IMR-90 (cell line): ENCODE measurements at regions not wholly inside any gene's neighbourhood (a gene's known extent, or its start where the extent isn't known, plus 50 kb on each side); places are given as distances from the start of the nearest gene placed in this dataset.

Experiments used
- ATAC-seq: fragments of 200-7000 bp; cut with Tn5 transposase; 2 replicates; pipeline ENCODE4 v1.9.1; 2020; ENCODE audit warnings: low read depth, mild to moderate bottlenecking, moderate library complexity
- BruUV-seq: library from RNA; stranded (reverse); fragments of 400-500 nt; replicated peaks from 2 replicates; lab custom pipeline; 2021; lab: Mats Ljungman, UMichigan
- CTCF ChIA-PET: fragments of 300-600 bp; formaldehyde crosslinking; extraction: SDS; loops from one replicate; lab custom pipeline; 2021; ENCODE audit warnings: antibody characterized with exemption; lab: Yijun Ruan, JAX
- POLR2A ChIA-PET: fragments of 300-600 bp; sonication (Branson Sonifier 250); formaldehyde crosslinking; loops from one replicate; lab custom pipeline; 2022; ENCODE audit warnings: antibody characterized with exemption; ENCODE audit not compliant: unreplicated experiment; lab: Charles Lee
- DNase-seq: peaks from one replicate; pipeline ENCODE4 v3.0.0; 2013
- H2AFZ ChIP-seq: replicated peaks from 2 replicates; pipeline ENCODE3; 2013; ENCODE audit warnings: low read length, mild to moderate bottlenecking; ENCODE audit not compliant: poor library complexity
- H2AK5ac ChIP-seq: 2 replicates; pipeline ENCODE4 v1.6.1; 2013; ENCODE audit warnings: low read depth, low read length, inconsistent platforms
- H2AK9ac ChIP-seq: replicated peaks from 2 replicates; pipeline ENCODE3; 2013; ENCODE audit warnings: mild to moderate bottlenecking, low read depth, low read length, moderate library complexity; ENCODE audit not compliant: poor library complexity
- H2BK120ac ChIP-seq: 2 replicates; pipeline ENCODE4 v1.6.1; 2013; ENCODE audit warnings: low read depth, low read length, inconsistent platforms
- H2BK15ac ChIP-seq: 3 replicates; pipeline ENCODE4 v1.6.1; 2013; ENCODE audit warnings: low read depth, low read length, inconsistent platforms
- H2BK20ac ChIP-seq: 2 replicates; pipeline ENCODE4 v1.6.1; 2013; ENCODE audit warnings: low read depth, mild to moderate bottlenecking, inconsistent platforms, low read length, moderate library complexity
- H2BK5ac ChIP-seq: 2 replicates; pipeline ENCODE4 v1.6.1; 2013; ENCODE audit warnings: mild to moderate bottlenecking, low read depth, low read length, inconsistent platforms; ENCODE audit not compliant: poor library complexity, severe bottlenecking
- H3K14ac ChIP-seq: replicated peaks from 2 replicates; pipeline ENCODE4 v1.6.1; 2013; ENCODE audit warnings: low read depth, low read length, inconsistent platforms
- H3K18ac ChIP-seq: 2 replicates; pipeline ENCODE4 v1.6.1; 2013; ENCODE audit warnings: low read depth, low read length, control low read depth
- H3K23ac ChIP-seq: 2 replicates; pipeline ENCODE4 v1.6.1; 2013; ENCODE audit warnings: low read depth, low read length, inconsistent platforms
- H3K27ac ChIP-seq: 2 replicates; pipeline ENCODE4 v1.5.1; 2013; ENCODE audit warnings: mild to moderate bottlenecking, control low read depth, low read length; ENCODE audit not compliant: insufficient read depth
- H3K27me3 ChIP-seq: 2 replicates; pipeline ENCODE4 v1.6.1; 2013; ENCODE audit warnings: low read length; ENCODE audit not compliant: control insufficient read depth, insufficient read depth
- H3K36me3 ChIP-seq: 2 replicates; pipeline ENCODE4 v1.6.1; 2013; ENCODE audit warnings: low read length, mixed read lengths; ENCODE audit not compliant: control insufficient read depth, insufficient read depth
- H3K4ac ChIP-seq: 2 replicates; pipeline ENCODE4 v1.6.1; 2013; ENCODE audit warnings: low read depth, low read length, inconsistent platforms
- H3K4me1 ChIP-seq: 2 replicates; pipeline ENCODE4 v1.6.1; 2013; ENCODE audit warnings: low read length, mixed read lengths; ENCODE audit not compliant: control insufficient read depth, insufficient read depth
- H3K4me2 ChIP-seq: 2 replicates; pipeline ENCODE4 v1.6.1; 2013; ENCODE audit warnings: low read depth, mild to moderate bottlenecking, control low read depth, low read length, moderate library complexity
- H3K4me3 ChIP-seq: 2 replicates; pipeline ENCODE4 v1.5.1; 2013; ENCODE audit warnings: low read depth, mild to moderate bottlenecking, control low read depth, low read length, moderate library complexity; ENCODE audit not compliant: insufficient read depth
- H3K56ac ChIP-seq: 2 replicates; pipeline ENCODE4 v1.6.1; 2013; ENCODE audit warnings: low read length, inconsistent platforms; ENCODE audit not compliant: insufficient read depth; ENCODE audit errors: extremely low read depth
- H3K79me1 ChIP-seq, 2 experiments: 2 replicates each; pipeline ENCODE4 v1.6.1; 2013; ENCODE audit warnings: low read length in 2 of 2, inconsistent platforms in 1 of 2, low read depth in 1 of 2
- H3K9ac ChIP-seq: 2 replicates; pipeline ENCODE4 v1.6.1; 2013; ENCODE audit warnings: low read depth, low read length, control low read depth
- H3K9me1 ChIP-seq: 2 replicates; pipeline ENCODE4 v1.6.1; 2013; ENCODE audit warnings: low read length, inconsistent platforms; ENCODE audit not compliant: insufficient read depth
- H3K9me3 ChIP-seq: 2 replicates; pipeline ENCODE4 v1.6.1; 2013; ENCODE audit warnings: low read length; ENCODE audit not compliant: control insufficient read depth, insufficient read depth
- H4K20me1 ChIP-seq: 2 replicates; pipeline ENCODE4 v1.6.1; 2013; ENCODE audit warnings: low read length, inconsistent platforms; ENCODE audit not compliant: insufficient read depth
- H4K5ac ChIP-seq: 2 replicates; pipeline ENCODE4 v1.6.1; 2013; ENCODE audit warnings: mild to moderate bottlenecking, low read depth, low read length, control low read depth
- H4K8ac ChIP-seq, 2 experiments: 2 replicates each; pipeline ENCODE4 v1.6.1; 2013; ENCODE audit warnings: low read depth in 2 of 2, low read length in 2 of 2, control low read depth in 1 of 2, inconsistent platforms in 1 of 2
- H4K91ac ChIP-seq: 2 replicates; pipeline ENCODE4 v1.6.1; 2013; ENCODE audit warnings: low read depth, low read length, inconsistent platforms; ENCODE audit not compliant: insufficient read depth
- BHLHE40 ChIP-seq: fragments of 150-350 bp; IDR thresholded peaks from 2 replicates; pipeline ENCODE4 v1.6.1; 2016; ENCODE audit warnings: mild to moderate bottlenecking, low read depth, low read length
- CEBPB ChIP-seq: IDR thresholded peaks from 2 replicates; pipeline ENCODE4 v1.6.1; 2012; ENCODE audit warnings: low read depth, low read length, improper control_type of control experiment
- CTCF ChIP-seq: conservative IDR thresholded peaks from 2 replicates; pipeline ENCODE4 v1.5.1; 2012; ENCODE audit warnings: mild to moderate bottlenecking, low read depth, low read length, improper control_type of control experiment
- FOS ChIP-seq: fragments of 150-350 bp; IDR thresholded peaks from 2 replicates; pipeline ENCODE4 v1.6.1; 2016; ENCODE audit warnings: low read depth, low read length
- MAFK ChIP-seq: IDR thresholded peaks from 2 replicates; pipeline ENCODE4 v1.6.1; 2012; ENCODE audit warnings: low read depth, low read length, improper control_type of control experiment
- MXI1 ChIP-seq: IDR thresholded peaks from 2 replicates; pipeline ENCODE4 v1.6.1; 2012; ENCODE audit warnings: low read depth, mild to moderate bottlenecking, low read length, moderate library complexity, borderline replicate concordance
- NFE2L2 ChIP-seq: fragments of 150-350 bp; IDR thresholded peaks from 2 replicates; pipeline ENCODE4 v1.6.1; 2016; ENCODE audit warnings: low read depth, mild to moderate bottlenecking, low read length
- POLR2A ChIP-seq: IDR thresholded peaks from 2 replicates; pipeline ENCODE4 v1.6.1; 2012; ENCODE audit warnings: mild to moderate bottlenecking, low read depth, low read length
- RAD21 ChIP-seq: IDR thresholded peaks from 2 replicates; pipeline ENCODE4 v1.6.1; 2012; ENCODE audit warnings: low read length, improper control_type of control experiment
- RCOR1 ChIP-seq: IDR thresholded peaks from 2 replicates; pipeline ENCODE4 v1.6.1; 2012; ENCODE audit warnings: mild to moderate bottlenecking, low read length, improper control_type of control experiment; ENCODE audit not compliant: insufficient replicate concordance
- RFX5 ChIP-seq: IDR thresholded peaks from 2 replicates; pipeline ENCODE4 v1.8.0; 2012; ENCODE audit warnings: low read depth, mild to moderate bottlenecking, low read length, moderate library complexity
- SMC3 ChIP-seq: fragments of 150-350 bp; IDR thresholded peaks from 2 replicates; pipeline ENCODE4 v1.6.1; 2016; ENCODE audit warnings: low read depth, mild to moderate bottlenecking, antibody characterized with exemption, low read length, moderate library complexity
- USF2 ChIP-seq: fragments of 150-350 bp; IDR thresholded peaks from 2 replicates; pipeline ENCODE4 v1.6.1; 2017; ENCODE audit warnings: mild to moderate bottlenecking, antibody characterized with exemption, low read length, low read depth
- WGBS, 2 experiments: methylation state at CpG; one replicate each; pipeline versions ENCODE4 v1.1.5 to v1.1.7; 2013; ENCODE audit warnings: missing lambda C conversion rate in 2 of 2; ENCODE audit not compliant: insufficient read length in 1 of 2; ENCODE audit errors: extremely low coverage in 2 of 2; 5-methylcytosine and 5-hydroxymethylcytosine counted together
- dilution Hi-C: fragments of 300-500 bp; cut with HindIII; formaldehyde crosslinking; loops from one replicate; pipeline ENCODE4 v1.14.3; 2018; ENCODE audit warnings: low sequenced_read_pairs; ENCODE audit not compliant: unreplicated experiment
- in situ Hi-C: fragments of 300-500 bp; cut with MboI; formaldehyde crosslinking; loops from 3 replicates; pipeline ENCODE4 v1.14.3; 2019; ENCODE audit warnings: low sequenced_read_pairs, inconsistent platforms, mixed read lengths
- intact Hi-C: fragments of 100-400 bp; cut with micrococcal nuclease; formaldehyde crosslinking; loops from 2 replicates; pipeline ENCODE4 v1.10.0; 2022

- no peaks in the 10 kb centered on the region for H3K27me3 ChIP-seq
- ChIA-PET CTCF (interaction anchor here (0.6 to 1.3 kb wide), 6 partner anchors 12 to 1088 kb away, joined by 3 to 4 read pairs (median 4); no protein-coding TSS in a partner anchor), POLR2A (interaction anchor here (0.5 kb wide), 1 partner anchor 1008 kb away, joined by 3 read pairs; no protein-coding TSS in a partner anchor)
- no peak overlapping the region for H2BK120ac ChIP-seq
- WGBS, 2 experiments: no CpG with 5 or more reads among the region's 5 CpGs
- no peak overlapping the region for H4K91ac ChIP-seq
- dilution Hi-C loops (no loop called here), in situ Hi-C loops (no loop called here), intact Hi-C loops (loop anchor here (1.0 to 10.0 kb wide), 8 partner anchors 265 to 1733 kb away; partner anchors contain the start of gene ZNF608)
- no peak overlapping the region for H3K14ac ChIP-seq
- H2AK9ac ChIP-seq: no peak overlapping the region
- H3K4ac ChIP-seq: no peak overlapping the region
- peak; percentile 44; the same call in 1 of the 2 replicates for ATAC-seq
- H4K8ac ChIP-seq: no peak overlapping the region
- no peaks in the 10 kb centered on the region for H3K36me3 ChIP-seq
- H4K20me1 ChIP-seq: no peaks in the 10 kb centered on the region
- H3K9me3 ChIP-seq: no peaks in the 10 kb centered on the region
- no peak overlapping the region for H3K27ac ChIP-seq
- BruUV-seq: no TSS peak
- H2BK15ac ChIP-seq: no peak overlapping the region
- no peak overlapping the region for H3K4me2 ChIP-seq
- H3K56ac ChIP-seq: no peak overlapping the region
- H2BK5ac ChIP-seq: no peak overlapping the region
- TF ChIP-seq RFX5 (no peak), CEBPB (no peak), CTCF (no peak), FOS (no peak), RAD21 (no peak), RCOR1 (no peak), SMC3 (no peak), MAFK (no peak), NFE2L2 (no peak), BHLHE40 (no peak), POLR2A (no peak), USF2 (no peak), MXI1 (no peak)
- no peak overlapping the region for H2AK5ac ChIP-seq
- H3K23ac ChIP-seq: no peak overlapping the region
- H3K79me1 ChIP-seq: no peaks in the 10 kb centered on the region
- no peak overlapping the region for H2AFZ ChIP-seq
- DNase-seq: peak; percentile 2
- H3K4me1 ChIP-seq: peaks cover 4% of the 10 kb centered on the region
- H4K5ac ChIP-seq: no peak overlapping the region; the same call in 1 of the 2 replicates
- H2BK20ac ChIP-seq: peak overlapping the region; percentile 26; the same call in 1 of the 2 replicates
- H3K18ac ChIP-seq: no peak overlapping the region
- H3K4me3 ChIP-seq: no peak overlapping the region
- peaks cover 4% of the 10 kb centered on the region; the same call in 1 of the 2 replicates for H3K9me1 ChIP-seq
- H3K9ac ChIP-seq: no peak overlapping the region
Observed at GRCh38 chr5:123671711-123672456, 159.9 kb downstream of the CSNK1G3 start.
